ENCODE measurements at regions not wholly inside any gene's neighbourhood (a gene's known extent, or its start where the extent isn't known, plus 50 kb on each side); places are given as distances from the start of the nearest gene placed in this dataset.

DNA sequence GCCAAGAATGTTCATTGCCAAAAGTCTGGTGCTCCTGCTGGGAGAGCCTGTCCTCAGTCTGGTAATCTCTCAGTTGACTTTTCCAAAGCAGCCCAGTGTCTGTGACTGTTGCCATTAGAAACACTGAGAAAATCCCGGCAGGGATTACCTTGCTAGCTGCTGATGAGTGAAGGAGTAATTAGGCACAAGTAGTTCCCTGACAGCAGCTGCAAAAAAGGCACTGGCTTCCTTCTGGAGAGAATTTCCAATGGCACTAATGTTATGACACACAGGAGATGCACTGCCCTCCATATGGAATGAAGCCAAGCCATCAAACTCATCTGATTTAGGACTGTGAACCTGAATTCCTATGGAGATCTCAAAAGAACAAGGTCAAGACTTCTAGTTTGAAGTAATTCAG is 1321.2 kb upstream of the SEL1L start:
- no peak for TF ChIP-seq EZH2 (IDR thresholded peaks at IDR 0.05; ENCODE audit: borderline replicate concordance, low read depth, low read length, severe bottlenecking)
- TF ChIP-seq, protein P1, sequence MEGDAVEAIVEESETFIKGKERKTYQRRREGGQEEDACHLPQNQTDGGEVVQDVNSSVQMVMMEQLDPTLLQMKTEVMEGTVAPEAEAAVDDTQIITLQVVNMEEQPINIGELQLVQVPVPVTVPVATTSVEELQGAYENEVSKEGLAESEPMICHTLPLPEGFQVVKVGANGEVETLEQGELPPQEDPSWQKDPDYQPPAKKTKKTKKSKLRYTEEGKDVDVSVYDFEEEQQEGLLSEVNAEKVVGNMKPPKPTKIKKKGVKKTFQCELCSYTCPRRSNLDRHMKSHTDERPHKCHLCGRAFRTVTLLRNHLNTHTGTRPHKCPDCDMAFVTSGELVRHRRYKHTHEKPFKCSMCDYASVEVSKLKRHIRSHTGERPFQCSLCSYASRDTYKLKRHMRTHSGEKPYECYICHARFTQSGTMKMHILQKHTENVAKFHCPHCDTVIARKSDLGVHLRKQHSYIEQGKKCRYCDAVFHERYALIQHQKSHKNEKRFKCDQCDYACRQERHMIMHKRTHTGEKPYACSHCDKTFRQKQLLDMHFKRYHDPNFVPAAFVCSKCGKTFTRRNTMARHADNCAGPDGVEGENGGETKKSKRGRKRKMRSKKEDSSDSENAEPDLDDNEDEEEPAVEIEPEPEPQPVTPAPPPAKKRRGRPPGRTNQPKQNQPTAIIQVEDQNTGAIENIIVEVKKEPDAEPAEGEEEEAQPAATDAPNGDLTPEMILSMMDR (IDR thresholded peaks at IDR 0.05; ENCODE audit: extremely low read depth in 1 of 2, insufficient read depth in 1 of 2, low read depth in 1 of 2, low read length in 2 of 2), result no peak
- TF ChIP-seq POLR2AphosphoS5 (IDR thresholded peaks at IDR 0.05; ENCODE audit: insufficient read depth, low read depth, low read length), result no peak
